Suprapubic skin (tissue), 4 donors: ENCODE measurements at regions not wholly inside any gene's neighbourhood (a gene's known extent, or its start where the extent isn't known, plus 50 kb on each side); places are given as distances from the start of the nearest gene placed in this dataset.

Source experiments
- DNase-seq, 2 donors: peaks; one replicate each; pipeline ENCODE4 v3.0.0-alpha.2; 2019; ENCODE audit warnings: low spot score in 2 of 2
- H3K27ac ChIP-seq: fragments of 200-600 bp; sonication (generic); one replicate; pipeline ENCODE4 v1.5.1; 2019
- H3K27me3 ChIP-seq: fragments of 200-600 bp; sonication (generic); one replicate; pipeline ENCODE4 v1.5.1; 2019
- H3K36me3 ChIP-seq: fragments of 200-600 bp; sonication (generic); one replicate; pipeline ENCODE4 v1.5.1; 2019
- H3K4me1 ChIP-seq: fragments of 200-600 bp; sonication (generic); one replicate; pipeline ENCODE4 v1.5.1; 2019
- H3K4me3 ChIP-seq: fragments of 200-600 bp; sonication (generic); one replicate; pipeline ENCODE4 v1.5.1; 2019; ENCODE audit warnings: mild to moderate bottlenecking
- H3K9me3 ChIP-seq: fragments of 200-600 bp; sonication (generic); one replicate; pipeline ENCODE4 v1.5.1; 2019
- EP300 ChIP-seq: sonication (generic); formaldehyde crosslinking; IDR thresholded peaks from one replicate; pipeline ENCODE4 v1.6.1; 2017; ENCODE audit warnings: antibody characterized with exemption
- POLR2A ChIP-seq, 2 donors: fragments of 450-650 bp; IDR thresholded peaks; one replicate each; pipeline ENCODE4 v1.6.1; 2017; ENCODE audit warnings: antibody characterized with exemption in 2 of 2, mild to moderate bottlenecking in 2 of 2, moderate library complexity in 2 of 2
- POLR2AphosphoS5 ChIP-seq, 3 donors: sonication (generic); formaldehyde crosslinking; IDR thresholded peaks; one replicate each; pipeline ENCODE4 v1.6.1; 2017; ENCODE audit warnings: antibody characterized with exemption in 3 of 3
- WGBS: methylation state at CpG from one replicate; pipeline ENCODE4 v1.1.5; 2018; 5-methylcytosine and 5-hydroxymethylcytosine counted together
- TF ChIP-seq, protein P1 (sequence below), 2 donors: fragments of 200-600 bp in 1 of 2; fragments of 450-650 bp in 1 of 2; sonication (generic) in 1 of 2; IDR thresholded peaks; one replicate each; pipeline ENCODE4 v1.5.1; 2016 to 2019; ENCODE audit warnings: antibody characterized with exemption in 2 of 2, mild to moderate bottlenecking in 1 of 2, moderate library complexity in 1 of 2

DNA sequence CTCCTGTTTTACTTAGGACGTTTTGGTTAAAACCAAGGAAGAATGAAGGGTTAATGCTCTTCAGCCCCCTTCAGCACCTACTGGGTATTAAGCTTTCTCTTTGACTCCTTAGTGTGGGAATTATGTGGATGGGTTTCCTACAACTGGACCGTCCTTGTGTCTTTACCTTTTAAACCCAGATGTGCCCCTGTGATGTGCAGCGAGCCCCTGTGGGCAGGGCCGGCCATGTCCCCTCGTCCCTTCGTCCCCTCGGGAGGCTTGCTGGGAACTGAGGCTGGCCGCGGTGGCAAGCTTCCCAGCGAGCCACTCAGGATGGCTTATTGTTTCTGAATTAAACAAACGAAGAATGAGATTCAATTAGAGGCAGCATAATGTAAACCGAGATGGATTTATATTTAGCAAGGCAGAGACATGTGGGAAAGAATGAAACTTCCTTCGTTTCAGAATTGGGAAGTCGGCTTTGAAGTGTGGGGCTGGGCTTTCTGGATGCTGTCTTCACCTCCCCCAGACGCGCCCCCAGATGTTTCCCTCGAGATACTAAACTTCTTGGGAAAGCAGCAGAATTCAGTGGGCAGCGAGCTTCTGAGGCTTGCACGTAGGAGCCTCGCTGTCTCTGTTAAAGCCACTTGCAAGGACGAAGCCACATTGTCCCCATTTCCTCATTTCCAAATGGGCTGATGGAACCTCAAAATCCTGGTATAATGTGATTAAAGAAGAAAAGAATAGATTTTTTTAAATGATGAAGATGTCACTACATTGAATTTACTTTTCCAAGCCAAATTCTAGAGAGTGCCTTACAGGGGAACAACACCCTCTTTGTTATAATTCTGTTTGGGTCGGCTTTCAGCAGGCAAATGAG is 146.0 kb downstream of the VAPA start:
- TF ChIP-seq, protein P1, sequence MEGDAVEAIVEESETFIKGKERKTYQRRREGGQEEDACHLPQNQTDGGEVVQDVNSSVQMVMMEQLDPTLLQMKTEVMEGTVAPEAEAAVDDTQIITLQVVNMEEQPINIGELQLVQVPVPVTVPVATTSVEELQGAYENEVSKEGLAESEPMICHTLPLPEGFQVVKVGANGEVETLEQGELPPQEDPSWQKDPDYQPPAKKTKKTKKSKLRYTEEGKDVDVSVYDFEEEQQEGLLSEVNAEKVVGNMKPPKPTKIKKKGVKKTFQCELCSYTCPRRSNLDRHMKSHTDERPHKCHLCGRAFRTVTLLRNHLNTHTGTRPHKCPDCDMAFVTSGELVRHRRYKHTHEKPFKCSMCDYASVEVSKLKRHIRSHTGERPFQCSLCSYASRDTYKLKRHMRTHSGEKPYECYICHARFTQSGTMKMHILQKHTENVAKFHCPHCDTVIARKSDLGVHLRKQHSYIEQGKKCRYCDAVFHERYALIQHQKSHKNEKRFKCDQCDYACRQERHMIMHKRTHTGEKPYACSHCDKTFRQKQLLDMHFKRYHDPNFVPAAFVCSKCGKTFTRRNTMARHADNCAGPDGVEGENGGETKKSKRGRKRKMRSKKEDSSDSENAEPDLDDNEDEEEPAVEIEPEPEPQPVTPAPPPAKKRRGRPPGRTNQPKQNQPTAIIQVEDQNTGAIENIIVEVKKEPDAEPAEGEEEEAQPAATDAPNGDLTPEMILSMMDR (IDR thresholded peaks at IDR 0.05), result no peak
- no peak for TF ChIP-seq POLR2A (IDR thresholded peaks at IDR 0.05)
- TF ChIP-seq EP300, result no peak
- TF ChIP-seq POLR2AphosphoS5 (IDR thresholded peaks at IDR 0.05), result no peak
- no peaks in the 10 kb centered on the region for H3K27me3 ChIP-seq
- peak in 1 of 2 donors; percentile 74 for DNase-seq
- no peaks in the 10 kb centered on the region for H3K9me3 ChIP-seq
- H3K4me3 ChIP-seq, result peak overlapping the region; percentile 8
- no peaks in the 10 kb centered on the region for H3K36me3 ChIP-seq
- peak overlapping the region; percentile 58 for H3K27ac ChIP-seq
- WGBS, result 60% methylated on average over 22 of the region's 22 CpGs
- peaks cover 44% of the 10 kb centered on the region for H3K4me1 ChIP-seq

DNA sequence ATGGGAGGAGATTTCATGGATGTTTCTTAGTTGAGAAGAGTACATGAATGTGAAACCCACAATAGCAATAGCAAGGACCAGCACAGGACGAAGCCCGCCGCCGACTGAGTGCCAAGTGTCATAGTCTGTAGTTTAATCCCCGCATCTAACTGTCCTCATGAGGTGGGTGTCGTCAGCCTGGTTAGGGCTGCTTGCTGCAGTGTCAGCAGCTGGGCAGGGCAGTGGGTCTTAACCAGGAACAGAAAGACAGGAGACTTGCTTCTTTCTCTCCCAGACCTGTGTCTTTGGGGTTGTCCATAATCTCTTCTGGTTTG is 146.6 kb downstream of the VAPA start:
- WGBS, result 62% methylated on average over 6 of the region's 6 CpGs
- peak in 1 of 2 donors; percentile 70 for DNase-seq
- Histone ChIP-seq H3K36me3 (no peaks in the 10 kb centered on the region), H3K9me3 (no peaks in the 10 kb centered on the region), H3K27ac (no peak overlapping the region), H3K27me3 (no peaks in the 10 kb centered on the region), H3K4me3 (no peak overlapping the region), H3K4me1 (peaks cover 44% of the 10 kb centered on the region)
- TF ChIP-seq POLR2A (IDR thresholded peaks at IDR 0.05) (no peak), EP300 (no peak)
- TF ChIP-seq, protein P1 (IDR thresholded peaks at IDR 0.05), result no peak

DNA sequence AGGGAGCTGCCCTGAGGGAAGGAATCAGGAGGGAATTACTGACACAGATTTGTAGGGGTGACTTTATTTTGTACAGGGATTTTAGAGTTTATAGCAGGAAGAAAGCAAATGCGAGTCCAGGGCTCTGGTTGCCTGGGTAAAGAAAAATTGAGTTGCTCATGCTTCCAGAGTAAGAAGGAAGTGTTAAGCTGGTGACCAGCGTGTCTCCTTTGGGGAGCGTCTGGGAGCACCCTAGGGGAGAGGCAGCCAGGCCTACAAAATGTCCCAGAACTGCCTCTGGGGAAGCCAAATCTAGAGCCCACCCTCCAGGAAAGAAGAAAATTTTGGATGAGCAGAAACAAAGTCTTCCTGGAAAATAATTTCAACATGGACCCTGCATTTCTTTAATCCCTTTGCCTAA is 147.0 kb downstream of the VAPA start:
- Histone ChIP-seq H3K4me3 (no peak overlapping the region), H3K27ac (no peak overlapping the region), H3K27me3 (no peaks in the 10 kb centered on the region), H3K9me3 (no peaks in the 10 kb centered on the region), H3K4me1 (peaks cover 44% of the 10 kb centered on the region), H3K36me3 (no peaks in the 10 kb centered on the region)
- TF ChIP-seq, protein P1 (IDR thresholded peaks at IDR 0.05), result no peak
- no peak for TF ChIP-seq POLR2AphosphoS5 (IDR thresholded peaks at IDR 0.05)
- no peak for TF ChIP-seq POLR2A (IDR thresholded peaks at IDR 0.05)
- TF ChIP-seq EP300, result no peak
- DNase-seq, result peak in 1 of 2 donors; percentile 65
- WGBS, result 77% methylated on average over 3 of the region's 3 CpGs

DNA sequence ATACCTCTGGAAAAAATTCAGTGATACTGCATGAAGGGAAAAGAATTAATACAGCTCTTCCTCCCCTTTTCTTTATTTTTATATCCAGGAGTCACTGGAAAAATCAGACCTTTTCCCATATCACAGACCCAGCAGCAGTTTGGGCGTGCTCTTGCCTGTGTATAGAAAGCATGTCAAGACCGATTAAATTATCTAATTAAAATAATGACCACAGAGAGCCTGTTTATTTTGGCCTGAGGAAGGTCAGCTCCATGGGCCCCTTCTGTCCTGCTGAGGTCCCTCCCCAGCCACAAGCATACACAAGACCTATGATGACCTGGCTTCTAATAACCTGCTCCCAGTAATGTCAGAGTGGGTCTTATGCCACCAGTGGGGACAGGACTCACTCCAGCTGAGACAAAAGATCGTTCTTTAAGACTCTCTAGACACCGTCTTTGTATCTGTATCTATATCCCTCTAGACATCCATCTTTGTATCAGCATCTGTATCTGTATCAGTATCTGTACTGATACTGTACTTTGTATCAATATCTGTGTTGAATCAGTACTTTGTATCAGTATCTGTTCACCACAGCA is 147.8 kb downstream of the VAPA start:
- no peaks in the 10 kb centered on the region for H3K27me3 ChIP-seq
- DNase-seq, result peak in 1 of 2 donors; percentile 37
- no peaks in the 10 kb centered on the region for H3K36me3 ChIP-seq
- no peak overlapping the region for H3K27ac ChIP-seq
- no peak for TF ChIP-seq POLR2AphosphoS5 (IDR thresholded peaks at IDR 0.05)
- TF ChIP-seq EP300, result no peak
- TF ChIP-seq POLR2A (IDR thresholded peaks at IDR 0.05), result no peak
- TF ChIP-seq, protein P1 (IDR thresholded peaks at IDR 0.05), result no peak
- H3K4me1 ChIP-seq, result peaks cover 44% of the 10 kb centered on the region
- H3K4me3 ChIP-seq, result no peak overlapping the region
- 68% methylated on average over 4 of the region's 4 CpGs for WGBS
- H3K9me3 ChIP-seq, result no peaks in the 10 kb centered on the region
